Memory B cell (primary cell): ENCODE measurements at regions not wholly inside any gene's neighbourhood (a gene's known extent, or its start where the extent isn't known, plus 50 kb on each side); places are given as distances from the start of the nearest gene placed in this dataset.
A peak's percentile ranks its signal among the peaks of the same experiment; 100 is the strongest.

Source experiments
- ATAC-seq: fragments of 150-1000 bp; cut with Tn5 transposase; 2 replicates; pipeline ENCODE4 v1.10.0; 2021; ENCODE audit warnings: low read depth, mild to moderate bottlenecking, moderate library complexity
- DNase-seq, 2 donors: peaks; one replicate each; pipeline ENCODE4 v3.0.0; 2022; ENCODE audit warnings: low spot score in 2 of 2
- H3K27ac Mint-ChIP-seq: one replicate; pipeline ENCODE4 v1.8.0; 2022; ENCODE audit warnings: mild to moderate bottlenecking, moderate library complexity, mixed read lengths
- H3K27me3 Mint-ChIP-seq: one replicate; pipeline ENCODE4 v1.8.0; 2022; ENCODE audit warnings: mixed read lengths
- H3K36me3 Mint-ChIP-seq: one replicate; pipeline ENCODE4 v1.8.0; 2022; ENCODE audit warnings: mild to moderate bottlenecking, mixed read lengths
- H3K4me1 Mint-ChIP-seq: one replicate; pipeline ENCODE4 v1.8.0; 2022; ENCODE audit warnings: mixed read lengths
- H3K4me3 Mint-ChIP-seq: one replicate; pipeline ENCODE4 v1.8.0; 2022; ENCODE audit warnings: mild to moderate bottlenecking, moderate library complexity, mixed read lengths
- H3K9me3 Mint-ChIP-seq: one replicate; pipeline ENCODE4 v1.8.0; 2022; ENCODE audit warnings: mixed read lengths

DNA sequence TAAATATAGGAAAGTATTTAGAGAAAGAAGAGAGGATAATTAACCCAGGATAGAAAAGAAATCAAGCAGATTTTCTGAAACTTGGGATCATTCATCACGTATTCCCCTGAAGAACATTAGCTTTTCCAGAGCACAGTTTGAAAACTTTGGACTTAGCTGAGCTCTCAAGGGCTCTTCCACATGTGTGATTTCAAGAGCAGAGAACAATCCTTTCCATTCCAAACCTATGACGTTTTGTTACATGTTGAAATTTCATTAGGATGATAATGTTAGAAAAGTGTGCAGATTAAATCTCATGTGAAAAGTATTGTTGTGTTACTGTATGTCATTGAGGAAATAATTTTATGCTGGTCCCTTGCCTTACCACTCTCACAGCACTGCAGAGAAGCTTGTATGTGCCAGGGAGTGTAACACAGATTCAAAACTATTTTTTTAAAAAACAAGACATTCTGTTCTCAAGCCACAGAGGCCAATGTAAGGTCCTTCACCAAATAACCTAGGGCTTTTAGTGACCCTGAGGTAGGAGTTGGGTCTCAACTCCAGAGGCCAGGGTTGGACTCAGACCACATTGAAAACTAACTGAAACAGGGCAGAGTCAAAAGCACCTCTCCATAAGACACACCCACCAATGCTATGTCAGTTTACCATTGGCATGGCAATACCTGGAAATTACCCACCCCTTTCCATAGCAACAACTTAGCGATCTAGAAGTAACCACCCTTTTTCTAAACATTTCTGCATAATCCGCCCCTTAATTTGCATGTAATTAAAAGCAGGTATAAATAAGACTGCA, 141.3 kb downstream of the ANXA5 start:
- no peak overlapping the region for H3K4me3 Mint-ChIP-seq
- peaks cover 5% of the 10 kb centered on the region for H3K27me3 Mint-ChIP-seq
- no peaks in the 10 kb centered on the region for H3K9me3 Mint-ChIP-seq
- no peaks in the 10 kb centered on the region for H3K36me3 Mint-ChIP-seq
- DNase-seq = no peak
- H3K4me1 Mint-ChIP-seq = no peaks in the 10 kb centered on the region
- H3K27ac Mint-ChIP-seq = no peak overlapping the region
- ATAC-seq = no peak

DNA sequence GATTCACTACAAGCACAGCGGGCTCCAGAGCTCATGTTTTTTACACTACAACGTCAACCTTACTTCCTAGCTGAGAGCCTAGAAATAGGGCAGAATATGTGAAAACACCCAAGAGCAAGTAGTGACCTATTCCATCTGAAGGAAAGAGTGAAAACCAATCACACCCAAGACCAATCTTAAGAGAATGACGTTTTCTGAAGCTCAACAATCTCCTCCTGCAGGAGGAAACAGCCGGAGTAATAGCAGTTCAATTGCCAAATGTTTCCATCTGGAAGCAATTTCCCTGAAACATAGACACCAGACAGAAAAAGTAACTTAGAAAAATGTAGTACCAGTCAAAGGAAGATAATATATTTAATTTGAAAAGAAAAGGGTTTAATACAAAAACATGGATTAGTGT, 142.4 kb downstream of the ANXA5 start:
- ATAC-seq (no peak), DNase-seq (no peak)
- Mint-ChIP-seq H3K9me3 (no peaks in the 10 kb centered on the region), H3K27me3 (peaks cover 6% of the 10 kb centered on the region), H3K36me3 (no peaks in the 10 kb centered on the region), H3K4me1 (no peaks in the 10 kb centered on the region), H3K27ac (no peak overlapping the region), H3K4me3 (no peak overlapping the region)

DNA sequence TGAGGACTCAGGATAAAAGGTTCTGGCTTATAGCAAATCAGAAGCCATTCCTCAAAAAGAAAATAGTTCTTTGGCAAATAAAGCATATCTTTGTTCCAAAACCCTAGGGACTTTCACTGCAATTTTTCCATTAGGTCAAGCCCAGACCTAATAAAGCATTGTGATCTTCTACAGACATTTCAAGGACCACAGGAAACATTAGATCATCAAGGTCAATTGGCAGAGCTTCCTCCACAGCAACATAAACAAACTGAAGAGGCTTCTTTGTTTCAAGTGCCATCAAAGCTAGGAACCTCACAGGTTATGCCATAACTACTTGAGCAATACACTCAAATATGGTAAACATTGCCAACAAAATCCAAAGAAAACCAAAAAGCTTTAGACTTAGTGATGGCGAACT, 144.9 kb downstream of the ANXA5 start:
- ATAC-seq = no peak
- no peaks in the 10 kb centered on the region for H3K9me3 Mint-ChIP-seq
- H3K27ac Mint-ChIP-seq = no peak overlapping the region
- peaks cover 12% of the 10 kb centered on the region for H3K27me3 Mint-ChIP-seq
- H3K4me1 Mint-ChIP-seq = no peaks in the 10 kb centered on the region
- no peak for DNase-seq
- H3K36me3 Mint-ChIP-seq = no peaks in the 10 kb centered on the region
- no peak overlapping the region for H3K4me3 Mint-ChIP-seq

DNA sequence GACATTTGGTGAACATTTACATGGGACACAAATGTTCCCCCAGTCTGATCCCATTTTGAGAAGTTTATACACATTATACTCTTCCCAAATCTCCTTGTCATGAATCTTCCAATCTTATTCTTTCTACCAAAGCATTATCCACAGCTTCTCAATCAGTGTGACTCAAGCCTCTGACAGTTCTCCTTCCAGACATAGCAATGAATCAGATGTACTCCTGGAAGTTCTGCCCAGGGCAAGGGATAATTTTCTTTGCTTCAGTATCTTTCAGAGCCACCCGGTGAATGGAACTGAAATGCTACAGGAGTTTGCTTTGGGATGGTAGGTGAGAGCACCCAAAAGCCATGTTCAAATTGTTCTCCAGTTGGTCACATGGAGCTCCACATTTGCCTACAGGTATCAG, 145.5 kb downstream of the ANXA5 start:
- DNase-seq (no peak), ATAC-seq (no peak)
- no peak overlapping the region for H3K4me3 Mint-ChIP-seq
- no peaks in the 10 kb centered on the region for H3K4me1 Mint-ChIP-seq
- no peaks in the 10 kb centered on the region for H3K36me3 Mint-ChIP-seq
- H3K9me3 Mint-ChIP-seq = no peaks in the 10 kb centered on the region
- peaks cover 12% of the 10 kb centered on the region for H3K27me3 Mint-ChIP-seq
- H3K27ac Mint-ChIP-seq = no peak overlapping the region

DNA sequence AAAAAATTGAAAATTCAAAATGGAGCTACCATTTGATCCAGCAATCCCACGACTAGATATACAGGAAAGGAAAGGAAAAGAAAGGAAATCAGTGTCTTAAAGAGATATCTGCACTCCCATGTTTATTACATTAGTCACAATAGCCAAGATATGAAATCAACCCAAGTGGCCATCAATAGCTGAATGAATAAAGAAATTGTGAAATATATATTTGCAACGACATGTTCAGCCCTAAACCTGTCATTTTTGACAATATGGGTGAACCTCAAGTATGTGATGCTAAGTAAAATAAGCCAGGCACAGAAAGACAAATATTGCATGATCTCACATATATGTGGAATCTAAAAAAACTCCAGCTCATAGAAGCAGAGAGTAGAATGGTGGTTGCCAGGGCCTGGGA, 155.1 kb downstream of the ANXA5 start:
- no peak overlapping the region for H3K4me3 Mint-ChIP-seq
- no peaks in the 10 kb centered on the region for H3K9me3 Mint-ChIP-seq
- no peaks in the 10 kb centered on the region for H3K27me3 Mint-ChIP-seq
- ATAC-seq (no peak), DNase-seq (no peak)
- H3K36me3 Mint-ChIP-seq = no peaks in the 10 kb centered on the region
- no peak overlapping the region for H3K27ac Mint-ChIP-seq
- no peaks in the 10 kb centered on the region for H3K4me1 Mint-ChIP-seq

DNA sequence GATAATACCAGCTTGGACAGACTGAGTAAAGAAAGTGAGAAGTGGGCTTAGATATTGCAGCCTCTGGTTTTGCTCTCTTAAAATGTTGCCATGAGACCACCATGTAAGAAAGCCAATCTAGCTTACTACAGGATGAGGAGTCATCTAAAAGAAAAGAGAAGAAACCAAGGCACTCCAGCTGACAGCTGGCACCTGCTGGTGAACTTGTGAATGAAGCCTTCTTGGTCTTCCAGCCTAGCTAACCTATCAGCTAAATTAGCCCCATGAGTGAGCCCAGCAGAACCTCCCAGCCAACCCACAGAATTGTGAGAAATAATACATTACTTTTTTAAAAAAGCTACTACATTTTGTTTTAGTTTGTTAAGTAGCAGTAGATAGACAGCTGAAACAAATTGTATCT, 154.5 kb upstream of the QRFPR start:
- Mint-ChIP-seq H3K9me3 (no peaks in the 10 kb centered on the region), H3K27ac (no peak overlapping the region), H3K4me1 (no peaks in the 10 kb centered on the region), H3K36me3 (no peaks in the 10 kb centered on the region), H3K4me3 (no peak overlapping the region), H3K27me3 (no peaks in the 10 kb centered on the region)
- DNase-seq (no peak), ATAC-seq (no peak)

DNA sequence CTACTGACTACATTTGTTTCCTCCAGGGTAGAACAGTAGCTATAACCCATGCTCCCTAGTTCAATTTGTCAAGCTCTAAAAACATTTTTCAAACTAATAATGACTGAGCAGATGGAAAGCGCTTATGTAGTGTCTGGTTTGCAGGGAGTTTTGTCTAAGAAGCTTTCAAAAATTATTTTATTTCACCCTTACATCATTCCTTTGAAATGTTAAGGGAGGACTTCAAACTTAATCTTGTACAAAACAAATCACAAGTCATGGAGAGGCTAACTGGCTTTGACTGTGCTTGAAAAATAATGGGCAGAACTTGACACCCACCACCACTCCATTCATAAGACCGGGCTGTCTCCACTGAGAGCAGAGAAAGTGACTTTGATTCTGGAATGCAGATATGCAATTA, 153.4 kb upstream of the QRFPR start:
- Mint-ChIP-seq H3K4me3 (no peak overlapping the region), H3K27ac (no peak overlapping the region), H3K36me3 (no peaks in the 10 kb centered on the region), H3K27me3 (peaks cover under 1% of the 10 kb centered on the region), H3K4me1 (no peaks in the 10 kb centered on the region), H3K9me3 (no peaks in the 10 kb centered on the region)
- DNase-seq (no peak), ATAC-seq (no peak)

DNA sequence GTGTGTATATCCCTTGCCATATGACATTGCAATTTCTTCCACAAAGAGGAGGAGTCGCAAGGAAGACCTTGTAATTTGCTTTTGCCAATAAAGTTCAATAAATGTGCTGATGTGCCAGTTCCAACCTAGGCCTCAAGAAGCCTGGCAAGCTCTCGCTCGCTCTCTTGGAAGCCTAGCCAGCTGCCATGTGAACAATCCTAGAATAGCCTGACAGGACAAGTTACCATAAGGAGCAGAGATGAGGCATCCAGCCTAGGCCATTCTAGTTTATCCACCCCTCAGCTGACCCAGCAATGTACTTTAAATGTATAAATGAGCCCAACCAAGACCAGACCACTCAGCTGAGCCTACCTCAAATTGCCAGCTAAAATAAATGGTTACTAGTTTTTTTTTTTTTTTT, 145.7 kb upstream of the QRFPR start:
- Mint-ChIP-seq H3K27ac (no peak overlapping the region), H3K4me3 (no peak overlapping the region), H3K27me3 (peaks cover 10% of the 10 kb centered on the region), H3K36me3 (no peaks in the 10 kb centered on the region), H3K4me1 (no peaks in the 10 kb centered on the region), H3K9me3 (no peaks in the 10 kb centered on the region)
- DNase-seq = no peak
- ATAC-seq = no peak

DNA sequence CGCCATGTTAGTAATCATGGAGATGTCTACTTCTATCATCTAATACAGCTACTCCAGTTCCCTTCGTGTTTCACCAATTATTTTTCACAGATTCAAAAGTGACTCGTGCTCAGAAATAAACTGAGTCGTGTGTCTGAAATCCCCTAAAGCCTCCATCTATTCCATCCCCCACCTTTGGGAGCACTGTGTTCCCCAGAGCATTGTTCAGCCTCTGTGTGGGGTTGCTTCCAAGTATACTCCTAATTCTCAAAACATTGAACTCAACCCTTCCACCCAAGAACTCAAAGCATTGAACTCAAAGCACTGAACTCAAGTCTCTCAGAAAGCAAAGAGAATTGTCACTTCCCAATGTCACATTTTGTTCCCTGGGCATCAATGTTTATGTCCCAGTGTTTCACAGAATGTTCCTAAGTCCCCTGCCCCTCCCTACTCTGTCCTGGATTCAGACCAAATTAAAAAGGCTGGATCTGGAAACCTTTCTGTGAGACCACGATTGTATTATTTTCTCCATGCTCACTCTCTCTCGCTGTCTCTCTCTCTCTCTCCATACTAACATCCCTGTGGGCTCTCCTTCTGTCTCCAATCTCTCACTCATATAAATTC, 138.5 kb upstream of the QRFPR start:
- Mint-ChIP-seq H3K36me3 (no peaks in the 10 kb centered on the region), H3K27ac (no peak overlapping the region), H3K4me3 (no peak overlapping the region), H3K9me3 (peaks cover 2% of the 10 kb centered on the region), H3K27me3 (peaks cover 2% of the 10 kb centered on the region), H3K4me1 (no peaks in the 10 kb centered on the region)
- ATAC-seq = no peak
- no peak for DNase-seq

DNA sequence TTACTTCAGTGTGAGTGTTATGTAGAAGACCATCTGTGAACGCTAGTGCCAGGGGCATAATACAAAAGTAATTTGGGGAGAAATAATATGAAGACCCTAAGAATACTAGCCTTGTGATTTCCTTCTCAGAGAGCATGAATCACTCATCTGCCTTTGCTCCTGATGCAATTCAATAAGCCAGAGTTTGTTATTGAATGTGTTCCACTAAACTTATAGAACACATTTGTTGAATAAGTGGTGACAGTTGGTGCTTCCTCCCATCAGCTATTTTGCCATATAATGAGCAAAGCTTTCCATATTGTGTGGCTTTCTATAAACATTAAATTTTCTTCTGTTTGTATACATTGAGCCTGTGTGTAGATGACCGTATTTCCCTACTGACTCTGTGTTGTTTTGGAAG, 136.4 kb upstream of the QRFPR start:
- Mint-ChIP-seq H3K27ac (no peak overlapping the region), H3K27me3 (no peaks in the 10 kb centered on the region), H3K36me3 (no peaks in the 10 kb centered on the region), H3K4me1 (no peaks in the 10 kb centered on the region), H3K4me3 (no peak overlapping the region), H3K9me3 (peaks cover 2% of the 10 kb centered on the region)
- DNase-seq (no peak), ATAC-seq (no peak)

DNA sequence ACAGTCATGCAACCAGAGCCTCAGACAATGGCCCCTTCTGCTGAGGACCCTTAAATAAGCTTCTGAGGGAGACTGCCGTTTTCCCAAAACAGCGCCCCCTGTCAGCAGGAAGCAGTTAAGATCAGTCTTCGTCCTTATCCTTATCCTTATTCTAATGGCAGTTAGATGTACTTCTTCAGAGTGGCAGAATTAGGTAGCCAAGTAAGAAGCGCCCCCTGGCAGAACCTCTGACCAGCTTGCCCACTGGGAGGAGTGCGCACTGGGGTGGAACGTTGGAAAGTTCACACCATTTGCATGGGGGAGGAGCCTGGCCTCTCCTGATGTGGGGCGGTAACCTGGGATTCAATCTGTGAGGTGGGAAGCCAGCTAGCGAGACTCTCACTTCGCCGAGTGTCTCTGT, 133.6 kb upstream of the QRFPR start:
- no peak for DNase-seq
- Mint-ChIP-seq H3K4me3 (no peak overlapping the region), H3K27me3 (peaks cover 8% of the 10 kb centered on the region), H3K9me3 (peaks cover 2% of the 10 kb centered on the region), H3K27ac (no peak overlapping the region), H3K4me1 (no peaks in the 10 kb centered on the region), H3K36me3 (no peaks in the 10 kb centered on the region)
- ATAC-seq = no peak

DNA sequence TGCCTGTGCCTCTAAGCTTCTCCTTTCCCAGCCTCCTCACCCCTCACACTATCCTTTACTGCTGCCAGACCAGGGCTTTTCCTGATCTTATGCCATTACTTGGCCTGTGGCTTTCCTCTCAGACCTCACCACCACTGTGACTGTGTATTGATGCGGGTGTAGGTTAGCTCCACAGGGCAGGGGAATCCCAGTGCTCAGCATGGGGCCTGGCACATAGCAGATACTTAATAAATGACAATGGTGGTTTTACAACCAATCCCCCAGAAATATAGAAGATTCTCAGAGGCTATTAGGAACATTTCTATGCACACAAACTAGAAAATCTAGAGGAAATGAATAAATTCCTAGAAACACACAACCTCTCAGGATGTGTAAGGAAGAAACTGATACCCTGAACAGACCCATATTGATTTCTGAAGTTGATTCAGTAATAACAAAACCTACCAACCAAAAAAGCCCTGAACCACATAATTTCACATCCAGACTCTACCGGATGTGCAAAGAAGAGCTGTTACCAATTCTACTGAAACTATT, 129.6 kb upstream of the QRFPR start:
- no peak overlapping the region for H3K4me3 Mint-ChIP-seq
- DNase-seq = no peak
- H3K27me3 Mint-ChIP-seq = peaks cover 11% of the 10 kb centered on the region

DNA sequence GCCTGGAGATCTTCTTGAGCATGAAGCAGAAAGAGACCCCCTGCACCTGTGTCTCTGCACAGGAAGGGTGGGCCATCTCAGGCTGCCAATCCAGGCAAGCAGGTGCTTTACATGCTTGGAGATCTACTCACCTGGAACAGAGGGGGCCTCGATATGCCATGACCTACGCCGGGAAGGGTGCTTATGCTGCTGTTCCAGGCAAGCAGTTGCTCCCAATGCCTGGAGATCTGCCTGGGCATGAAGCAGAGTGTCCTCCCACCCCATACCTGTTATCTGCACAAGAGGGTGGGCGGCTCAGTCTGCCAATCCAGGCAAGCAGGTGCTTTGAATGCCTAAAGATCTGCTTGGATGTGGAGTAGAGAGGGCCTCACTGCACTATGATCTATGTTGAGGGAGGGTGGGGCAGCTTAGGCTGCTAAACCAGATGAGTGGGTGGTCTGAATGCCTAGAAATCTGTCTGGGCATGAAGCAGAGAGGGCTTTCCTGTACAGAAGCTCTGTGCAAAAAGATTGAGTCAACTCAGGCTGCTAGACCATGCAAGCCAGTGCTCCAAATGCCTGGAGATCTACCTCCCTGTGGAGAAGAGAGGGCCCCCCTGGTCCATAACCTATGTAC, 104.5 kb upstream of the QRFPR start:
- no peak overlapping the region for H3K27ac Mint-ChIP-seq
- peaks cover 1% of the 10 kb centered on the region for H3K27me3 Mint-ChIP-seq
- DNase-seq (no peak), ATAC-seq (no peak)
- H3K4me3 Mint-ChIP-seq = no peak overlapping the region
- no peaks in the 10 kb centered on the region for H3K4me1 Mint-ChIP-seq
- H3K36me3 Mint-ChIP-seq = no peaks in the 10 kb centered on the region
- no peaks in the 10 kb centered on the region for H3K9me3 Mint-ChIP-seq

More for the DNA sequence above, 129.6 kb upstream of the QRFPR start:
- Mint-ChIP-seq H3K27ac (no peak overlapping the region), H3K36me3 (no peaks in the 10 kb centered on the region), H3K9me3 (no peaks in the 10 kb centered on the region), H3K4me1 (no peaks in the 10 kb centered on the region)
- ATAC-seq = no peak

DNA sequence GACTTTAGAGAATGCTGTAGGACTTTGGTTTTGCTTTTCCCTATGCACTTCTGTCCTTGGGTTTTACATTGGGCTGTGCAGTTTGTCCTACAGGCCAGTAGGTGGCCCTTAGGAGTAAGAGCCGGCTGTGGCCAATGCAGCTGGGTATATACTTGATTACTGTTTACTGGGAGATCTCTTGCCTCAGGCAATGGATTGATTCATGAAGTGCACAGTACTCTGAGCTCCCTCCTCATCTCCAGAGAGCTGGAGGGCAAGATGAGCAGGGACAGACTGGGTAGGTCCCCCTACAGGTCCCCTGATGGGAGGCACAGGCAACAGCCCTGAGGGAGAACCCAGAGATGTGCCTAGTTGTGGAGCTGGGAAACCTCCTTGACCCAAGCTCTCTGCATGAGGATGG, 103.8 kb upstream of the QRFPR start:
- H3K4me1 Mint-ChIP-seq = no peaks in the 10 kb centered on the region
- DNase-seq (no peak), ATAC-seq (peak; percentile 44)
- no peak overlapping the region for H3K4me3 Mint-ChIP-seq
- H3K27ac Mint-ChIP-seq = no peak overlapping the region
- no peaks in the 10 kb centered on the region for H3K9me3 Mint-ChIP-seq
- peaks cover 1% of the 10 kb centered on the region for H3K27me3 Mint-ChIP-seq
- no peaks in the 10 kb centered on the region for H3K36me3 Mint-ChIP-seq
